ENCODE measurements at regions not wholly inside any gene's neighbourhood (a gene's known extent, or its start where the extent isn't known, plus 50 kb on each side); places are given as distances from the start of the nearest gene placed in this dataset.

DNA sequence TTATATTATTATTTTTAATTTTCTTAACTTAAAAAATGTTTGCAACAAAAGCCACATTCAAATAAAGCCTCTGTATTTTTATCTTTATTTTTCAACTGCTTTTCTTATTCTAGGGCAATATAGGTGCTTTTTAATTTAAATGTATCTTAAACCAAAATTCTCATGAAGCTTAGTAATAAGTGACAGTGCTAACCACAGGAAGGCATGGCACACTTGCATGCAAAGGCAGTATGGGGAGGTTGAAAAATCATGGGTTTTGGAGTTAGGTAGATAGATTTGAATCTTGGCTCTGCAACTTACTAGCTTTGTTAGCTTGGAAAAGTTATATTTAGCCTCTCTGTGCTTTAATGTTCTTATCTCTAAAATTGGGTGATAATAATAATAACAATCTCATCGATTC lies 458.0 kb downstream of the DMAC1 start:
- TF ChIP-seq EP300 (IDR thresholded peaks at IDR 0.05; ENCODE audit: low read depth) = no peak
- TF ChIP-seq, protein P1, sequence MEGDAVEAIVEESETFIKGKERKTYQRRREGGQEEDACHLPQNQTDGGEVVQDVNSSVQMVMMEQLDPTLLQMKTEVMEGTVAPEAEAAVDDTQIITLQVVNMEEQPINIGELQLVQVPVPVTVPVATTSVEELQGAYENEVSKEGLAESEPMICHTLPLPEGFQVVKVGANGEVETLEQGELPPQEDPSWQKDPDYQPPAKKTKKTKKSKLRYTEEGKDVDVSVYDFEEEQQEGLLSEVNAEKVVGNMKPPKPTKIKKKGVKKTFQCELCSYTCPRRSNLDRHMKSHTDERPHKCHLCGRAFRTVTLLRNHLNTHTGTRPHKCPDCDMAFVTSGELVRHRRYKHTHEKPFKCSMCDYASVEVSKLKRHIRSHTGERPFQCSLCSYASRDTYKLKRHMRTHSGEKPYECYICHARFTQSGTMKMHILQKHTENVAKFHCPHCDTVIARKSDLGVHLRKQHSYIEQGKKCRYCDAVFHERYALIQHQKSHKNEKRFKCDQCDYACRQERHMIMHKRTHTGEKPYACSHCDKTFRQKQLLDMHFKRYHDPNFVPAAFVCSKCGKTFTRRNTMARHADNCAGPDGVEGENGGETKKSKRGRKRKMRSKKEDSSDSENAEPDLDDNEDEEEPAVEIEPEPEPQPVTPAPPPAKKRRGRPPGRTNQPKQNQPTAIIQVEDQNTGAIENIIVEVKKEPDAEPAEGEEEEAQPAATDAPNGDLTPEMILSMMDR (IDR thresholded peaks at IDR 0.05) = no peak
